ENCODE measurements at regions not wholly inside any gene's neighbourhood (a gene's known extent, or its start where the extent isn't known, plus 50 kb on each side); places are given as distances from the start of the nearest gene placed in this dataset.

GRCh38 chr6:19159561-19159960 is 677.6 kb upstream of the ID4 start:
- no peak for TF ChIP-seq CTCF (IDR thresholded peaks at IDR 0.05)
- no peak for DNase-seq
- Histone ChIP-seq H3K9me3 (no peaks in the 10 kb centered on the region), H3K27me3 (no peaks in the 10 kb centered on the region), H3K36me3 (no peaks in the 10 kb centered on the region), H3K4me1 (peaks cover 0 to 34% (median 8%) of the 10 kb centered on the region in 4 donors), H3K4me3 (no peak overlapping the region), H3K27ac (peak overlapping the region in 1 of 2 donors; percentile 12)
- intact Hi-C loops (cut with DNase I; ENCODE audit: low total_unique reads) = no loop called here

- Histone ChIP-seq H3K4me1 (peaks cover 0 to 32% (median 6%) of the 10 kb centered on the region in 4 donors), H3K4me3 (no peak overlapping the region), H3K36me3 (no peaks in the 10 kb centered on the region), H3K9me3 (no peaks in the 10 kb centered on the region), H3K27me3 (no peaks in the 10 kb centered on the region), H3K27ac (peak overlapping the region in 1 of 2 donors; percentile 27)
- intact Hi-C loops (cut with DNase I; ENCODE audit: low total_unique reads) = no loop called here
- no peak for DNase-seq
- TF ChIP-seq CTCF (IDR thresholded peaks at IDR 0.05) = no peak
Observed at GRCh38 chr6:19160081-19160730, 677.0 kb upstream of the ID4 start.

GRCh38 chr6:19167251-19167650 is 669.9 kb upstream of the ID4 start:
- Histone ChIP-seq H3K4me1 (peaks cover 0 to 42% (median 5%) of the 10 kb centered on the region in 4 donors), H3K27ac (peak overlapping the region in 1 of 2 donors; percentile 8), H3K27me3 (no peaks in the 10 kb centered on the region), H3K4me3 (no peak overlapping the region), H3K9me3 (no peaks in the 10 kb centered on the region), H3K36me3 (no peaks in the 10 kb centered on the region)
- no peak for TF ChIP-seq CTCF (IDR thresholded peaks at IDR 0.05)
- no peak for DNase-seq
- intact Hi-C loops (cut with DNase I; ENCODE audit: low total_unique reads) = no loop called here

- no peak overlapping the region for H3K4me3 ChIP-seq
- DNase-seq = no peak
- intact Hi-C loops (cut with DNase I; ENCODE audit: low total_unique reads) = no loop called here
- H3K27me3 ChIP-seq = no peaks in the 10 kb centered on the region
- H3K27ac ChIP-seq = no peak overlapping the region
- no peak for TF ChIP-seq CTCF (IDR thresholded peaks at IDR 0.05)
- no peaks in the 10 kb centered on the region for H3K36me3 ChIP-seq
- no peaks in the 10 kb centered on the region for H3K9me3 ChIP-seq
- H3K4me1 ChIP-seq = peaks cover 0 to 42% (median 5%) of the 10 kb centered on the region in 4 donors
Observed at GRCh38 chr6:19169366-19169765, 667.8 kb upstream of the ID4 start.

GRCh38 chr6:19175023-19175422 is 662.1 kb upstream of the ID4 start:
- Histone ChIP-seq H3K36me3 (no peaks in the 10 kb centered on the region), H3K9me3 (peaks cover 2 to 11% (median 4%) of the 10 kb centered on the region in 3 donors), H3K4me1 (peaks cover 0 to 10% (median 0%) of the 10 kb centered on the region in 4 donors), H3K27ac (no peak overlapping the region), H3K27me3 (no peaks in the 10 kb centered on the region), H3K4me3 (no peak overlapping the region)
- no peak for DNase-seq
- intact Hi-C loops (cut with DNase I; ENCODE audit: low total_unique reads) = no loop called here
- no peak for TF ChIP-seq CTCF (IDR thresholded peaks at IDR 0.05)

All from tibial artery (tissue), 4 donors.